HG03139 (cell line): ENCODE measurements at regions not wholly inside any gene's neighbourhood (a gene's known extent, or its start where the extent isn't known, plus 50 kb on each side); places are given as distances from the start of the nearest gene placed in this dataset.
"Not testable (repeated sequence)": the region's sequence is repeated elsewhere in the genome, so short reads cannot be mapped to it uniquely, and the experiment has no call there.

Experiments used
- ATAC-seq: cut with Tn5 transposase; IDR thresholded peaks from one replicate; pipeline ENCODE4 v1.9.1; 2021; ENCODE audit not compliant: unreplicated experiment

DNA sequence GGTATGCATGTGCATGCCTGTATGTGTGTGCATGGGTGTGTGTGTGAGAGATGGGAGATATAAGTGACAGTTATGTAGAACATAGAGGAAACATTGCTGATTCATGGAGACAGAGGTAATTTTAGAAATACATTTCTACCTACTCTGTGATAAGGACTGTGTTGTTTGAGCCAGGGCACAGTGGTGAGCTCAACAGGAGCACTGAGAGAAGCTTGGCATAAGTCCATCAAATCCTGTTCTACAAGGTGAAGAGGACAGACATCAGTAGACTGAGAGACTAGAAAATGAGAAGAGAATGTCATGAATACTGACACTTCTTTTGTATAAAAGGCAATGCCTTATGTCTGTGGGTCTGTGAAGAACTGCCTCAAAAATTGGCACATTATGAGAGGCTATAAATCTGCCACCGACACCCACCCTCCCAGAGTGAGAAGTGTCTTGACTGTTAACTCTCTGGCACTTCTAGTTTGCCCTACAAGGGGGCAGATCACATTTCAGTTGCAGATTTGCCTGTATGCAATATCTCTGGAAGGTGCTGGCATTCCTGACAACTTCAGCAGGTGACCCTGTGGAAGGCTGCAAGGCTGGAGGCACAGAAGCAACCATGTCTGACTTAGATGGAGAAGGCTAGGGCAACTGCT lies 962.3 kb upstream of the NRXN1 start:
- ATAC-seq, result no peak

DNA sequence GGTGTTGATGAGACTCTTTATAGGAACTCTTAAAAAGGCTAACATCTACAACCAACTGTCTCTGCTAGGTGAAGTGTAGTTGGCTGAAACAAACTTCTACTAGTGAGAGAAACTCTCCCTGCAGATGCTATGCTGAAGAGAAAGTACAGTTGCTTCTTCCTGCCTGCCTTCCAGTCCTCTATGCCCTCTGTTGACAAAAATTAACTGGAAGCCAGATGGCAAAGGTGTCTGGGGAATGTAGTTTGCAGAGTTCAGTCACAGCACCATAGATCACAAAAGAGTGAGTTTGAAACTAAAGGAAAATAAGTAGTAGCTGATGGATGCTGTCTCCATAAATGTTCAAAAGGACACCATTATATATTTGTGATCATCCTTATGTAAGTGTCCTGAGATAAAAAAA lies 958.8 kb upstream of the NRXN1 start:
- no peak for ATAC-seq

DNA sequence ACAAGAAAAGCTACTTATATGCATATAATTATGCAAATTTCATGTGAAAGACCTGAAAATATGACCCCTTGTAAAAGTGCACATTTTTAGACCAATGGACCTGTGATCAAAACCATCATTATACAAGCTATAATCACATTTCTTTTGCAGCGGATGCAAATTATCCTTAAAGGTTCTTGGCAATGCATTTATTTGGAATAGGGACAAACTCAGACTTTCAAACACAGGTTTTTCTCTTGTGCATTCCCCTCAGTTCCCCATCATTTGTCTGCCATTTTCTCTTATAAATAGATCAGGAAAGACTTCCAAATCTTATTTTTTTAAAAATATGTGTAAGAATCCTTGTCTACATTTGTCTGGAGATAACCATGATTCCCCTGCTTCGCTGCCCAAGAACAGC lies 954.2 kb upstream of the NRXN1 start:
- no peak for ATAC-seq

DNA sequence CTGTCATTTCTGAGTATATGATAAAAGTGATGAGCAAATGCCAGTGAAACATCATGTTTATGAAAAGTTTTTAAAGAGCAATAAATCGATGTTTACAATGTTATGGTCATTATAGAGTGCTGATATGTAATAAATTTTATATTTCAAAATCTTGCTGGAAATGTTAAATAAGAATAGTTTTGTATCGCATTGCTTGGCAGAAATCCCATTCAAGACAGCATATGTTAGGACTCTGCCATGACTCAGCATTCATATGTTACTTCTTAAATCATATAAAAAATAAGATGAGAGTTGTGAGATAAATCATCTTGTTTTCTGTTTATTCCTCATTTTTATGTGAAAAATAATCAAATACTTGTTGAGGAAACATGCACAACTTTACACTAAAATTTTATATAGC lies 949.9 kb upstream of the NRXN1 start:
- no peak for ATAC-seq

DNA sequence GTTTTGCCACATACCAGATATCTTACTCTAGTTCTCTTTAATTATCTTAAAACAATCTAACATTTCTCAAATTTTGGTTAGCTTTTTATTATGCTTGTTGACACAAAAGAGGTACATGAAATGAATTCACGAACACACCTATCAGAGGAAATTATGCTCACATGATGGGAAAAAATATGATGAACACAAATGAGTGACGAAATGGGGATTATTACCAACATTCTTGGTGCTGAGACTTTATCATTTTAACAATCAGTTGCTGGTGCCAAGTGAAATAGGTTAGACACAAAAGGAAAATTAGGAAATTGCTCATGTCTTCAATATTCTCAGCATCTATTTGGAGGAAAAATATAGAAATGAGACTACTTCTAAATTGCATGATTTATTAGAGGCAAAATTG lies 944.7 kb upstream of the NRXN1 start:
- ATAC-seq, result no peak

DNA sequence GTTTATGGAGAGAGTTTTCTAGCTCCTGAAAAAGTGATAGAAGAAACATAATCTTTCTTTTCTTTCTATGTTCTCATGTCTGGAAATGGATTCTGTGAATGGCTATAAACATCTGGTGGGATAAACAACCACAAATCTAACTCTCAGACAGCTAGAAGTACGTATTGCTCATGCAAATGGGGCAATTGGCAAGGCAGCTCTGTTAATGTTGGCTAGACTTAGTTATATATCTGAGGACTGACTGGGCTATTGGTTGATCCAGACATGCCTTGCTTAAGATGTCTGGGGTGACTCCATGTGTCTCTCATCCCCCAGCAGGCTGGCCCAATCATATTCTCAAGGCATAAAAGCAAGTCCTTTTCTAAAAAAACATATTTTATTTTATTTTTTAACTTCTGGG lies 939.2 kb upstream of the NRXN1 start:
- no peak for ATAC-seq

DNA sequence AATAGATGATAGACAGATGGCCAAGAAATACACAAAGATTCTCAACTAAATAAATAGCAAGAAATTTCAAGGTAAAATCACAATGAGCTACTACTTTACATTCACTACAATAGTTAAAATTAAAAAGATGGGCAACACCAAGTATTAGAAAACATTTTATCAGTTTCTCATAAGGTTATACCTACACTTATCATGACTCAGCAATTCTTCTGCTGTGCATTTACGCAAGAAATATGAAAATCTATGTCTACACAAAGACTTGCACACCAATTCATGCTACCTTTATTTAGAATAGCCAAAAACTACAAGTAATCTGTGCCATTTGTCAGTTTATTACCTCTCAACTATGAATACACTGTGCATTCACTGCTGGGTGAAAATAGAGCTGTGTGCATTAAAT lies 937.4 kb upstream of the NRXN1 start:
- ATAC-seq, result no peak

DNA sequence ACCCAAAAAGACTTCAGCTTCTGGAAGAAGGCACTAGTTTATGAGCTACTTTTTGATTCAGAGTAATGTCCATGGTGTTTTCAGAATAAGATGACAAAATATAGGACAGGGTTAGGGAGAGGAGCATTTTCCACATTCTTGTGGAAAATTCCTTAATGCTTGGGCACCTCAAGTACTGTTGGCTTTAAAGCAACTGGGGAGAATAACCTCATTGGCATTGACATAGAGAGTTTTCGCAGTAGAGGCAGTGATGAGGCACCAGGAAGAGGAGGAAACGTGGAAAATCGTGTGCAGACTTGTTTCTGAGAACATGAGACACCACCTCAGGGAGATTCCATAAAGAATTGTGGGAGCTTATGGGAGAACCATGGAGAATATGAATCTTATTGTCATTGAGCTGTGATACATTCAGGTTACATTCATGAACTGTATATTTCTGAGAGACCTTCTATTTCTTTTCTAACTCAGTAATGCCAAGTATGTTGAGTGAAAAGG lies 929.0 kb upstream of the NRXN1 start:
- ATAC-seq, result no peak

DNA sequence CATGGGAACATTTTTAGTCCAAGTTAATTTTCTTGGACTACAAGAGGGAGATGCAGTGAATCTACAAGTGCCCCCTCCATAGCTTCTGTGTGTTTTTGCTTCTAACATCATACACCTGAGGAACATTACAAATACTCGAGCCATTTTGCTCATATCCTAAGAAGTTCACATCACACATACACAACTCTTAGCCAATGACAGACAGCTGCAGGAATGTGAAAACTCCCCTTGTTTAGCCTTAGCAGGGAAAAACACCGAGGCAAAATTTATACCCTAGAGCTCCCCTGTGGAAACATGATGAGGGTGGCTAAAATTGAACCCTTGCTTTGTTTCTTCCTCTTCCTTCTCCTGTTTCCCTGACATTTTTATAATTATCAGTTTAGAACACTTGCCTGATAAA lies 928.3 kb upstream of the NRXN1 start:
- ATAC-seq, result no peak

DNA sequence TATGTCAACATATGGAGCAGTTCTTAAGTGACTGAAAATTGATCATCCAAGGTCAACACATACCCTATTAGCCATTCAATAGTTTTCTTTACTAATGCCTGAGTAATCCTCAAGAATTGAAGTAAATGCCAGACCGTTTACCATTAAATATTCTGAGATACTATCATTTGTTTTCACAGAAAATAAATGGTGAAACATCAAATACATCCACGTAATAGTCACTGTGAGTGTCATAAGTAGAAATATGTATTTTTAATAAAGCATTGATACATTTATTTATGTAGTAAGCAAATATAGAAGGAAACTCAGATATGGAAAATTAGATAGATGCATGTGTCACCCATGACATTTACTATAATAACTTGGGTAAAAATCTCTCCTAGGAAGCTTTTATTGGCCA lies 927.8 kb upstream of the NRXN1 start:
- no peak for ATAC-seq

DNA sequence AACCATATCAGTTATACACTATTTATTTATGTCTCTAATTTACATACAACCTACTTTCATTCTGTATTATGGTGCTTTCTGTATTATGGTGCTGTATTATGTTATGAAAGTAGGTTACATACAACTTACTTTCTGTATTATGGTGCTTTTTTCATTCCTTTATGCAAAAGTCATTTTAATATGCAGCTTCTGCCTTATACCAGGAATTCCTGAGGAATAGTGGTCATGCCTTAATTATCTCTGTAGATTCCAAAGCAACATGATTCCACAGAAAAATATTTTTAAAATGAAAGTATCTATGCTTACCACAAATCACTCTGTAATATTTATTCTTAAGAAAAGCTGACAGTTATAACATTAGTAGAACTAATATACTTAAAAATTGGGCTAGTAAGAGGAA lies 922.0 kb upstream of the NRXN1 start:
- ATAC-seq, result no peak

DNA sequence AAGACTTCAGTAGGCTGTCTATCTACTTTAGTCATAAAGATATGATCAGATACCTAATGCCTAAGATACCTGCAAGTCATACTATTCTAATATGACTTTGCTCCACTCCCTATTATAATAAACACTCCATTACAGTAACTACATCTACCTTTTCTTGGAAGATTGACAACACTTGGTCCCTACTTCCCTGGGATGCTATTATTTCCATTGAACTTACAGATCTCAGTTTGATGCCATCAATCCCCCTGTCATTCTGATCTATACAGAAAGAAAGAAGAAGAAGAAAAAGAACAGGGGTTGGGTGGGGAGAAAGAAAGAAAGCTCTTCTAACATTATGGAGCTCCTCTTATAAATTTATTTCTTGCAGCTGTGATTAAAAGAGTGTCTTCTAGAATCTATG lies 889.1 kb upstream of the NRXN1 start:
- ATAC-seq, result no peak

DNA sequence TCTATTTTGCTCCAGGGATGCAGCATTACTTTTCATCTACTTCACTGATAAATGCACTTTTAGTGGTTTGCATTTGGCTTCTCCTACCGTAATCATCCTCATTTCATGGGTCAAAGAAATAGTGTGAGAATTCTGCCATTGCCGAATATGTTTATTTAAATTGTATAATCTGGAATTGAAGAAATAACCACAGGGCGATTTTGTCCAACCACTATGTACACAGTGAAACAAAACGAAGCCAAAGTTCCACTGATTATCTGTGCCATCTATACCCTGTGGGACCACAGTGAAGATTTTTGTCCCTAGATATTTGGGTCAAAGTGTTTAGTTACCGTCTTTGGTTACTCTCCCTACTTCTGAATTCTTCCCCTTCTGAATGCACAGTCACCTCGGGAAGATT lies 888.6 kb upstream of the NRXN1 start:
- ATAC-seq, result no peak

DNA sequence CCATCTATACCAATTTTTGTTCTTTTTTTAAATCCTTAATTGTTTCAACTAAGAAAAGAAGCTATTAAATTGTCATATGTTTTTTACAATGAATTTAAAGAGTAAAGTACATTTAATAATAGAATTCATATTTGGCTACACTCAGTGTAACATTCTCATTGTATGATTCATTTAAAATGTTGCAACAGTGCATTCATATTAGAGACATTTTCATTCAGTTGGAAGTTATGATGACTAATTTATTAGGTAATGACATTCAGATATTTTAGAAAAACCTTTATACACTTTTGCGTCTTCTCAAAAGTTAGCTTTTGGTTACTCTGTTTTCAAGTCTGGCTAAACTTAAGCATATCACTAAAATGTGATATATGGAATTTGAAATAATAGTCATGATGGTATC lies 887.5 kb upstream of the NRXN1 start:
- no peak for ATAC-seq

DNA sequence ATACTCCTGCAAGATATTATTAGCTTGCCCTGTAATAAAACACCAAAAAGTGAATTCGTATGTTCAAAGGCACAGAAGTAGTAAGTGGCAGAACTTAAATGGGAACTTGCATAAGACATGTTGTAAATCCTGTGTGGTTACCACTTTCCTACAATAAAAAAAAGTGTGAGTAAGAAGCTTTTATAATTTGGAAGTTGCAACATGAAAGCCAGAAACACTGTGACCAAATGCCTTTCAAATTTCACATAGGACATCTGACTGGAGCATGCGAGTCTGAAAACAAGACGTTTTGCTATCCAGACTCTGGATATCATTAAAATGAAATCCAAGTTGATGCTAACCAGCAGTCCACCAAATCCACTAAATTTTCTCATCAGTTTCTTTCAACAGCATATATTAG lies 886.2 kb upstream of the NRXN1 start:
- no peak for ATAC-seq

DNA sequence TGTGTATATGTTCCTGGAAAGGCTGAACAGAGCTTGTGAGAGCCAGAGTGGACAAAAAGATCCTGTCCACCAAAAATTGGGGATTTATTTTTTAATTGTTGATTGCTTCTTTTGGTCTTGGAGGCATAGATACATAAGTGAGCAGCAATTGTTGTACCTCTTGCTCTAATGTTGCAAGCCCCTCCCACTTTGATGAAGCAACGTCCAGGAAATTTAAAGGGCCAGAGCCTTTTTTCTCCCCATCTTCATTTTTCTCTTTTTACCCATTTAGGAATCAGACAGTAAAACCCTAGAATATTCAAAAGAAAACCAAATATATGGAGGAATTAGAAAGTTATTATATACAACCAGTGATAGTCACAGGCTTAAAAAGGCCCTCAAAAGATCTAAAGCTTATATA lies 871.8 kb upstream of the NRXN1 start:
- no peak for ATAC-seq

DNA sequence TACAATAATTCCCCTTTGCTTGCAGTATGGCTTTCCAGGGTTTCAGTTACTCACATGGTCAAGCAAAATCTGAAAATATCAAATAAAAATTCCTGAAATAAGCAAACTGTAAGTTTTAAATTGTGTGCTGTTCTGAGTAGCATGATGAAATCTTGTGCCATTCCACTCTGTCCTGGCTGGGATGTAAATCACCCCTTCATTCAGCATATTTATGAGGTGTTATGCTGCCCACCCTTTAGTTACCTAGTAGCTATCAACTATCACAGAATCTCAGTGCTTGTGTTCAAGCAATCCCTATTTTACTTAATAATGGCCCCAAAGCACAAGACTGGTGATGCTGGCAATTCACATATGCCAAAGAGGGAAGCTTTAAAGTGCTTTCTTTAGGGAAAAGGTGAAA lies 867.7 kb upstream of the NRXN1 start:
- ATAC-seq, result no peak

DNA sequence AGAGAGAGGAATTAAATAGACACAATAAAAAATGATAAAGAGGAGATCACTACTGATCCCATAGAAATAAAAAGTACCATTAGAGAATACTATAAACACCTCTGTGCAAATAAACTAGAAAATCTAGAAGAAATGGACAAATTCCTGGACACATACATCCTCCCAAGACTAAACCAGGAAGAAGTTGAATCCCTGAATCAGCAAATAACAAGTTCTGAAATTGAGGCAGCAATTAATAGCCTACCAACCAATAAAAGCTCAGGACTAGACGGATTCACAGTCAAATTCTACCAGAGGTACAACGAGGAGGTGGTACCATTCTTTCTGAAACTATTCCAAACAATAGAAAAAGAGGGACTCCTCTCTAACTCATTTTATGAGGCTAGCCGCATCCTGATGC lies 862.7 kb upstream of the NRXN1 start:
- ATAC-seq, result not testable (repeated sequence)

DNA sequence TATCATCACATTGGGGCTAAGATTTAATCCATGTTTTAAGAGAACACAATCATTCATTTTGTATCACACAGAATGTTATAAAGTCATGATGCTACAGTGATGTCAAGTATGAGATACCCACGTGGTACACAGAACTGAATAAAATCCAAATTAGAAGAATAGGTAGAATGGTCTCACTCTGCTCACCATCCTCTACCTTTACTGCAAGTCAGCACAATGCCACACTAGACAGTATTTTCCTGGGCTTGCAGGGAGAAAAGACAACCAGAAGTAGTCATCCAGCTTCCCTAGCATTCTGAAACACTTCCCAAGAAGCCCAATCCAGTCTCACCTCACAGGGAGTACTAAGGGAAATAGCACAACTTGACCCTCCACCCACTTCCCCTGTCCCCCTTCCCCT lies 856.2 kb upstream of the NRXN1 start:
- ATAC-seq, result no peak

DNA sequence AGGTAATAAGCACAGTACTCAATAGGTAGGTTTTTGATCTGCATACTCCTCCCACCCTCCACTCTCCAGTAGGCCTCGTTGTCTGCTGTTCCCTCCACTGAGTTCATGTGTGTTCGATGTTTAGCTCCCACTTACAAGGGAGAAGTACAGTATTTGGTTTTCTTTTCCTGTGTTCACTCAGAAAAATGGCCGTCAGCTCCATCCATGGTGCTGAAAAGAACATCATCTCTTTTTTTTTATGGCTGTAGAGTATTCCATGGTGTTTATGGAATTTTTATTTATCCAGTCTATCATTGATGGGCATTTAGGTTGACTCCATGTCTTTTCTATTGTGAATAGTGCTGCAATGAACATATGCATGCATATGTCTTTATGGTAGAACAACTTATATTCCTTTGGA lies 849.7 kb upstream of the NRXN1 start:
- ATAC-seq, result no peak

DNA sequence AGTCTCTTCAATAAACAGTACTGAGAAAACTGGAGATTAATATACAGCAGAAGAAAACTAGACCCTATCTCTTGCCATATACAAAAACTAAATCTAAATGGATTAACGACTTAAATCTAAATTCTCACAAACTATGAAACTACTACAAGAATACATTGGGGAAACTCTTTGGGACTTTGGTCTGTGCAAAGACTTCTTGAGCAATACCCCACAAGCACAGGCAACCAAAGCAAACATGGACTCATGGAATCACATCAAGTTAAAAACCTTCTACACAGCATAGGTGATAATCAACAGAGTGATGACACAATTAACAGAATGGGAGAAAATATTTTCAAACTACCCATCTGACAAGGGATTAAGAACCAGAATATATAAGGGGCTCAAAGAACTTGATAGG lies 848.2 kb upstream of the NRXN1 start:
- no peak for ATAC-seq

DNA sequence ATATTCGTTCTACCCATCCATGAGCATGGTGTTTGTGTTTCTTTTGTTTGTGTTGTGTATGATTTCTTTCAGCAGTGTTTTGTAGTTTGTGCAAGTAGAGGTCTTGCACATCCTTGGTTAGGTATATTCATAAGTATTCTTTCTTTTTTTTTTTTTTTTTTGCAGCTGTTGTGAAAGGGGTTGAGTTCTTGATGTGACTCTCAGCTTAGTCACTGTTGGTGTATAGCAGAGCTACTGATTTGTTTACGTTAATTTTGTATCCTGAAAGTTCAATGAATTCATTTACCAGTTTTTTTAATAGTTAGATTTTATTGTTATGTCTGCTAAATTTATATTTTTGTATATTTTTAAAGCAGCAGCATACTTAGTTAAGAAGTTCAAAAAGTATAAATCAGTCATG lies 834.4 kb upstream of the NRXN1 start:
- no peak for ATAC-seq

DNA sequence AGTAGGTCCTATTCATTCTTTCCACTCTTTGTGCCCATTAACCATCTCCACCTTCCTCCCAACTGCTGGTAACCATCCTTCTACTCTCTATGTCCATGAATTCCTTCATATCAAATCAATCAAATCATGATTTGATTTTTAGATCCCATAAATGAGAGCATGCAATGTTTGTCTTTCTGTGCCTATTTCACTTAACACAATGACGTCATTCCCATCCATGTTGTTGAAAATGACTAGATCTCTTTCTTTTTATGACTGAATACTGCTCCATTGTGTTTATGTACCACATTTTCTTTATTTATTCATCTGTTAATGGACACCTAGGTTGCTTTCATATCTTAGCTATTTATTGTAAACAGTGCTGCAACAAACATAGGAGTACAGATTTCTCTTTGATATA lies 827.3 kb upstream of the NRXN1 start:
- no peak for ATAC-seq

DNA sequence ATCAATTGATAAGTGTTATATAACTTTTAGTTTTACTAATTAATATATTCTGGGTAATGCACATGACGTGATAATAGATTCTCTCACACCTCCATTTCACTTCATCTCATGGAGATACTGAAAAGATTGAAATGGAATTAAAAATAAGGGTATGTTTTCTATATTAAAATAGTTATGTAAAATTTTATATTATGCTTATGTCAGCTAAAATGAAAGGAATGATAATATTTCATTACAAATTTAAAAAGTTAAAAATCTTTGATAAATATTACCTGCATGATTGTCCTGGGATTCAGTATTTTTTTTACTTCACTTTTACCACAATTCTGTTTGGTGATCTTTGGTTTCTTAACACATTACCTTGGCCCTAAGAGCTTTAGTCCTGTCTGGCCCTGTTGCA lies 823.8 kb upstream of the NRXN1 start:
- ATAC-seq, result no peak
